ENCODE measurements at regions not wholly inside any gene's neighbourhood (a gene's known extent, or its start where the extent isn't known, plus 50 kb on each side); places are given as distances from the start of the nearest gene placed in this dataset.

DNA sequence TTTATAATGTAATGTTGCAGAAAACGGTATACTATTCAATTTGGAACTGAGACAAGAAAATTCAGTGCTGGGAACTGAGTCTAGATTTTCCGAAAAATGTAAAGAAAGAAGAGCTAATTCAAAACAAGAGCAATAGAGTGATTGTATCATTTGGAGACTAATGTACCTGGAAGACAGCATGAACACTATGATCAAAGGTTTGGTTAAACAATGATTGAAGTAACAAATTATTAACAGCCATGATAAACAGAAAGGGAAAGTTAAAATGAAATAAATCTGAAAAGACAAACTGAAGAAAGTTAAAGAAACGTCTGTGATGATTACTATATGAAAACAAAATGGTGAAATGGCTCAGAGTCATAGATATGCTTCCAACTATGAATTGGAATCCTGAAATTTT is 300.6 kb upstream of the MPDZ start:
- TF ChIP-seq, protein P1, sequence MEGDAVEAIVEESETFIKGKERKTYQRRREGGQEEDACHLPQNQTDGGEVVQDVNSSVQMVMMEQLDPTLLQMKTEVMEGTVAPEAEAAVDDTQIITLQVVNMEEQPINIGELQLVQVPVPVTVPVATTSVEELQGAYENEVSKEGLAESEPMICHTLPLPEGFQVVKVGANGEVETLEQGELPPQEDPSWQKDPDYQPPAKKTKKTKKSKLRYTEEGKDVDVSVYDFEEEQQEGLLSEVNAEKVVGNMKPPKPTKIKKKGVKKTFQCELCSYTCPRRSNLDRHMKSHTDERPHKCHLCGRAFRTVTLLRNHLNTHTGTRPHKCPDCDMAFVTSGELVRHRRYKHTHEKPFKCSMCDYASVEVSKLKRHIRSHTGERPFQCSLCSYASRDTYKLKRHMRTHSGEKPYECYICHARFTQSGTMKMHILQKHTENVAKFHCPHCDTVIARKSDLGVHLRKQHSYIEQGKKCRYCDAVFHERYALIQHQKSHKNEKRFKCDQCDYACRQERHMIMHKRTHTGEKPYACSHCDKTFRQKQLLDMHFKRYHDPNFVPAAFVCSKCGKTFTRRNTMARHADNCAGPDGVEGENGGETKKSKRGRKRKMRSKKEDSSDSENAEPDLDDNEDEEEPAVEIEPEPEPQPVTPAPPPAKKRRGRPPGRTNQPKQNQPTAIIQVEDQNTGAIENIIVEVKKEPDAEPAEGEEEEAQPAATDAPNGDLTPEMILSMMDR (IDR thresholded peaks at IDR 0.05): no peak
- TF ChIP-seq POLR2A (IDR thresholded peaks at IDR 0.05): no peak

Measured in gastroesophageal sphincter (tissue), 3 donors.